GM12865 (cell line): ENCODE measurements at regions not wholly inside any gene's neighbourhood (a gene's known extent, or its start where the extent isn't known, plus 50 kb on each side); places are given as distances from the start of the nearest gene placed in this dataset.

ENCODE experiments used
- DNase-seq: peaks from one replicate; pipeline ENCODE4 v3.0.0; 2010; ENCODE audit warnings: low read depth
- H3K4me3 ChIP-seq: 2 replicates; pipeline ENCODE4 v1.5.1; 2011; ENCODE audit warnings: mild to moderate bottlenecking, low read depth, low read length, control low read depth
- TF ChIP-seq, protein P1 (sequence below): IDR thresholded peaks from 2 replicates; pipeline ENCODE4 v1.5.1; 2011; ENCODE audit warnings: low read length, control low read depth, low read depth, inconsistent platforms; ENCODE audit not compliant: insufficient read depth; ENCODE audit errors: missing control alignments

DNA sequence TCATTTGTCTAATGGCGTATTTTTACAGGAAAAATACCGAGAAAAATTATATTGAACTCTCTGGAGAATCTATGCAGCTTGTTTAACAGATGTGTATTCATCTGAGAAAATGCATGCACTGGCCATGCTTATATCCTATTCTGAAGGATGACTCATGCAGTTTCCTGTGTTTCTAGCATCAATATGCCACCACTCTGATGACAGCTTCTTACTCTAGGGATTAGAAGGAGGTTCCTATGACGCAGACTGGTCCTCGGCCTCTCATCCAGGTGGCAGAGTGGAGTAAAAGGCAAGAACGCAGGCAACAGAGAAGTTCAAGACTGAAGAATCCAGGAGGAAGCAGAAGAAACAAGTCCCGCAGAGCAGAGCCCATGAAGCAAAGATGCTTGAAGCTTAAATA lies 910.0 kb upstream of the ROBO1 start:
- no peak overlapping the region for H3K4me3 ChIP-seq
- no peak for DNase-seq
- TF ChIP-seq, protein P1, sequence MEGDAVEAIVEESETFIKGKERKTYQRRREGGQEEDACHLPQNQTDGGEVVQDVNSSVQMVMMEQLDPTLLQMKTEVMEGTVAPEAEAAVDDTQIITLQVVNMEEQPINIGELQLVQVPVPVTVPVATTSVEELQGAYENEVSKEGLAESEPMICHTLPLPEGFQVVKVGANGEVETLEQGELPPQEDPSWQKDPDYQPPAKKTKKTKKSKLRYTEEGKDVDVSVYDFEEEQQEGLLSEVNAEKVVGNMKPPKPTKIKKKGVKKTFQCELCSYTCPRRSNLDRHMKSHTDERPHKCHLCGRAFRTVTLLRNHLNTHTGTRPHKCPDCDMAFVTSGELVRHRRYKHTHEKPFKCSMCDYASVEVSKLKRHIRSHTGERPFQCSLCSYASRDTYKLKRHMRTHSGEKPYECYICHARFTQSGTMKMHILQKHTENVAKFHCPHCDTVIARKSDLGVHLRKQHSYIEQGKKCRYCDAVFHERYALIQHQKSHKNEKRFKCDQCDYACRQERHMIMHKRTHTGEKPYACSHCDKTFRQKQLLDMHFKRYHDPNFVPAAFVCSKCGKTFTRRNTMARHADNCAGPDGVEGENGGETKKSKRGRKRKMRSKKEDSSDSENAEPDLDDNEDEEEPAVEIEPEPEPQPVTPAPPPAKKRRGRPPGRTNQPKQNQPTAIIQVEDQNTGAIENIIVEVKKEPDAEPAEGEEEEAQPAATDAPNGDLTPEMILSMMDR = no peak

DNA sequence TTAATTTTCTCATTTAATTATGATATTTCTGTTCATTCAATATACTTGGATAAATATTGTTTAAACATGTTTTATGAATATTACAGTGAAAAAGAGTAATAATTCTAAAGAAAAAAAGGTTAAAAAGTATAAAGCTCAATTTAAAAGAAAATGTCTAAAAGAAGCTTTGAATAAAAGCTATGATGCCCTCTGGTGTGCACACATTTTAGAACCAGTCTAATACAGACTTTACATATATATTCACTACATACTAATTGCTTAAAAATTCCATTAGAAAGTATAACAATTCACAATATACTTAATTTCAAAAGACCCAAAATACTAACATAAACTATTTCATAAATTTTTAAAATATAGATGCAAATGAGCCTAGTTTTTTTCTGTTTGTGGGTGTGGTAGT lies 909.1 kb upstream of the ROBO1 start:
- DNase-seq = no peak
- TF ChIP-seq, protein P1 = no peak
- no peak overlapping the region for H3K4me3 ChIP-seq

DNA sequence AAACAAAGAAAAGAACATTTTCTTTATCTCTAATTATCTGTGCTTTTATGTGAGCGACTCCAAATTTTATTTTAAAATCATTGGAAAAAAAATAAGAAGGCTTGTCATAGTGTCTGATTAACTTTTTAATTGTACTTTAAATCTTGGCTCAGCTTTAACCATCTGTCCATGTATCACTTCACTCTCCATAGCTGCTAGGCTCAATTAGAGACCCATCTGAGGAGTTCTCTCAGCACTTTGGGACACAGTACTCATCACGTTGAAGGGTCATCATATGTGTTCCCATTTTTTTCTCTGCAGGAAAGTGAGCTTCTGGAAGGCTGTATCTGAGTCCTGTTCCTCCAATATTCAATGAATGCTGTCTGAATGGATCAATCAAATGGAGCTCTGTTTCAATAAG lies 908.5 kb upstream of the ROBO1 start:
- H3K4me3 ChIP-seq = no peak overlapping the region
- TF ChIP-seq, protein P1 = no peak
- no peak for DNase-seq

DNA sequence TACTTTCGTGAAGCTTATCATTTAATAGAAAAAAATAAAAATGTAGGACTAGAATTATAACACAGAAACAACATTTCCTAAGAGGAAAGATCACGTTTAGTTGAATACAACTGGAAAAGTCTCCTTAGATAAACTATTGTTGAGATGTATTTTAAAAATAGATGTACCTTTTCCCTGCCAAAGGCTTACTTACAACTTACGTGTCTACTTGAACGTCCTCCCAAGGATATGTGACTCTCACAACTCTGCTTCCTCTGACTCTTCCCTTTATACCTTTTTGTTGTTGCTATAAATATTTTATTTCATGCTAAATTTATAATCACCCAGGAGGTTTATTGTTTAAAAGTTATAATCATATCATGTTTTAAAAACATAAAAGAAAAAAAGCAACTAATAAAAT lies 908.0 kb upstream of the ROBO1 start:
- TF ChIP-seq, protein P1 = no peak
- H3K4me3 ChIP-seq = no peak overlapping the region
- DNase-seq = no peak

DNA sequence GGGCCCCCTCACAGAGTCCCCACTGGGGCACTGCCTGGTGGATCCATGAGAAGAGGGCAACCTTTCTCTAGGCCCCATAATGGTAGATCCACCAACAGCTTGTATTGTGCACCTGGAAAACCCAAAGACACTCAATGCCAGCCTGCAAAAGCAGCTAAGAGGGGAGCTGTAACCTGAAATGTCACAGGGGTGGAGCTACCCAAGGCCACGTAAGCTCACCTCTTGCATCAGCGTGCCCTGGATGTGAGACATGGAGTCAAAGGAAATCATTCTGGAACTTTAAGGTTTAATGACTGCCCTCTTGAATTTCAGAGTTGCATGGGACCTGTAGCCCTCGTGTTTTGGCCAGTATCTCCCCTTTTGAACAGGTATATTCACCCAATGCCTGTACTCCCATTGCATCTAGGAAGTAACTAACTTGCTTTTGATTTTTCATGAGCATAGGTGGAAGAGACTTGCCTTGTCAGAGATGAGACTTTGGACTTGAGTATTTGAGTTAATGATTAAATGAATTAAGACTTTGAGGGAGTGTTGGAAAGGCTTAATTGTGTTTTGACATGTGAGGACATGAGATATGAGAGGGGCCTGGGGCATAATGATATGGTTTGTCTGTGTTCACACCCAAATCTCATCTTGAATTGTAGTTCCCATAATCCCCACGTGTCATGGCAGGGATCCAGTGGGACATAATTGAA lies 900.9 kb upstream of the ROBO1 start:
- DNase-seq = no peak
- TF ChIP-seq, protein P1 = no peak
- H3K4me3 ChIP-seq = no peak overlapping the region

DNA sequence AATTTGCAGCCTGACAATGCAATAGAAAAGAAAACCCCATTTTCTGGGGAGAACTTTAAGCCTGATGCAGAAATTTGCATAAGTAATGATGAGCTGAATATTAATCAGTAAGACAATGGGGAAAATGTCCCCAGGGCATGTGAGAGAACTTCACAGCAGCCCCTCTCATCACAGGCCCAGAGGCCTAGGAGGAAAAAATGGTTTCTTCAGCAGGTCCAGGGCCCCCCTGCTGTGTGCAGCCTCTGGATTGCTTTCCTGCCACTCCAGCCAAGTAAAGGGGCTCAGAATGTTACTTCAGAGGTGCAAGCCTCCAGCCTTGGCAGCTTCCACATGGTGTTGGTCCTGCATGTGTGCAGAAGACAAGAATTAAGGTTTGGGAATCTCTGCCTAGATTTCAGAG lies 900.3 kb upstream of the ROBO1 start:
- no peak for DNase-seq
- TF ChIP-seq, protein P1 = no peak
- H3K4me3 ChIP-seq = no peak overlapping the region

DNA sequence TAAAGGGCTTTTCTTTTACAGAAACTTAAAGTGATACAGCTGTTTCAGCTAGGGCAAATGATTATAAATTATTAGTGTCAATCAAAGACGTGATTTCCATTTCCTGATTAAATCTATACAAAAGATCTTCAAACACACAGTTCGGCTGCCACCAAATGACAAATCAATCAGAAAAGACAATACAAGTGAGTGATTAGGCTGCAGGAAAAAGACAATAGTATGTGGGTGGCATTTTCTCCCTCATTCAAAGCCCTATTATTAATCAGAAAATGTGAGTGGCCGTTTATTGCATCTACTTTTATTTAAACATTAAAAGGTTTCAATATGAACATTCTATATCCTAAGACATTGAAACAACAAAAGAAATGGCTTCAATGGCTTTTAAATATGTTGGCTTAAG lies 895.6 kb upstream of the ROBO1 start:
- TF ChIP-seq, protein P1 = no peak
- DNase-seq = no peak
- H3K4me3 ChIP-seq = no peak overlapping the region
